GM13976 (cell line): ENCODE measurements at regions not wholly inside any gene's neighbourhood (a gene's known extent, or its start where the extent isn't known, plus 50 kb on each side); places are given as distances from the start of the nearest gene placed in this dataset.

Experiments used
- DNase-seq: peaks from one replicate; pipeline ENCODE4 v3.0.0; 2012; ENCODE audit warnings: low spot score
- in situ Hi-C: fragments of 300-500 bp; cut with MboI; formaldehyde crosslinking; loops from one replicate; pipeline ENCODE4 v1.12.0; 2022; ENCODE audit warnings: low sequenced_read_pairs, mixed read lengths, inconsistent platforms; ENCODE audit not compliant: unreplicated experiment
- TF ChIP-seq, protein P1 (sequence below): IDR thresholded peaks from 2 replicates; pipeline ENCODE4 v1.5.1; 2012; ENCODE audit warnings: borderline replicate concordance, mild to moderate bottlenecking; ENCODE audit not compliant: insufficient read depth; ENCODE audit errors: extremely low read depth, missing control alignments, control extremely low read depth

DNA sequence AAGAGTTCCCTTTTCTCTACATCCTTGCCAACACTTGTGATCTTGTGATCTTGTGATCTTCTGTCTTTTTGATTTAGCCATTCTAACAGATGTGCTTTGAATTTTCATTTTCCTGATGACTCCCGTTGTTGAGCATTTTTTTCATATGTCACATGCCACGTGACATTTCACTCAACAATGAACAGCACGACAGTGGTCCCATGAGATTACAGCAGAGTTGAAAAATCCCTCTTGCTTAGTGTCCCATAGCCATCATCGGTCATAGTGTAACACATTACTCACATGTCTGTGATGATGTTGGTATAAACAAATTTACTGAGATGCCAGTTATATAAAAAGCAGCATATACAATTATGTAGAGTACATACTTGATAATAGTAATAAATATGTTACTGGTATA, 256.1 kb upstream of the OBI1 start:
- TF ChIP-seq, protein P1, sequence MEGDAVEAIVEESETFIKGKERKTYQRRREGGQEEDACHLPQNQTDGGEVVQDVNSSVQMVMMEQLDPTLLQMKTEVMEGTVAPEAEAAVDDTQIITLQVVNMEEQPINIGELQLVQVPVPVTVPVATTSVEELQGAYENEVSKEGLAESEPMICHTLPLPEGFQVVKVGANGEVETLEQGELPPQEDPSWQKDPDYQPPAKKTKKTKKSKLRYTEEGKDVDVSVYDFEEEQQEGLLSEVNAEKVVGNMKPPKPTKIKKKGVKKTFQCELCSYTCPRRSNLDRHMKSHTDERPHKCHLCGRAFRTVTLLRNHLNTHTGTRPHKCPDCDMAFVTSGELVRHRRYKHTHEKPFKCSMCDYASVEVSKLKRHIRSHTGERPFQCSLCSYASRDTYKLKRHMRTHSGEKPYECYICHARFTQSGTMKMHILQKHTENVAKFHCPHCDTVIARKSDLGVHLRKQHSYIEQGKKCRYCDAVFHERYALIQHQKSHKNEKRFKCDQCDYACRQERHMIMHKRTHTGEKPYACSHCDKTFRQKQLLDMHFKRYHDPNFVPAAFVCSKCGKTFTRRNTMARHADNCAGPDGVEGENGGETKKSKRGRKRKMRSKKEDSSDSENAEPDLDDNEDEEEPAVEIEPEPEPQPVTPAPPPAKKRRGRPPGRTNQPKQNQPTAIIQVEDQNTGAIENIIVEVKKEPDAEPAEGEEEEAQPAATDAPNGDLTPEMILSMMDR, result no peak
- in situ Hi-C loops, result no loop called here
- no peak for DNase-seq

DNA sequence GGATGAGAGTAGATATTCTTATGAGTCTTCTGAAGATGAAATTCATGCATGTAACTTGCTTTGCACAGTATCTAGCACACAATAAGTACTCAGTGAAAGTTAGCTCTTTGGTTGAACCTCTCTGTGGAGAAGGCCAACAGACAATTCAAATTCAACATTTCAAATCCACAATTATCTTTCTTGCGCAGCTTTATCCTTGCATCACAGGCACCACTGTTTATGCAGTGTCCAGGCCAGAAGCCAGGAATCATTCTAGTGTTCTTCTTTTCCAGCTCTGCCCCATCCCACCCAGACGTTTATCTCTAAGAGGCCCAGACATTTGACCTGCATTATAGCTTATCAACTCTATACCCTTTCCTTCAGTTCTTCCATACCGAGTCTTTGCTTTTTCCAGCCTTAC, 254.7 kb upstream of the OBI1 start:
- in situ Hi-C loops, result no loop called here
- TF ChIP-seq, protein P1, result no peak
- DNase-seq, result no peak

DNA sequence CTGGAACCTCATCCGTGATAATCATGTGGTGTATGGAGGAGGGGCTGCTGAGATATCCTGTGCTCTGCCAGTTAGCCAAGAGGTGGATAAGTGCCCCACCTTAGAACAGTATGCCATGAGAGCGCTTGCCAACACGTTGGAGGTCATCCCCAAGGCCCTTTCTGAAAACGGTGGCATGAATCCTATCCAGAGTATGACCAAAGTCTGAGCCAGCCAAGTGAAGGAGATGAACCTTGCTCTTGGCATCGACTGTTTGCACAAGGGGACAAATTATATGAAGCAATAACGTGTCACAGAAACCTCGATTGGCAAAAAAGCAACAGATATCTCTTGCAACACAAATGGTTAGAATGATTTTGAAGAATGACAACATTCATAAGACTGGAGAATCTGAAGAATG, 251.2 kb upstream of the OBI1 start:
- TF ChIP-seq, protein P1, result no peak
- in situ Hi-C loops, result no loop called here
- DNase-seq, result no peak

DNA sequence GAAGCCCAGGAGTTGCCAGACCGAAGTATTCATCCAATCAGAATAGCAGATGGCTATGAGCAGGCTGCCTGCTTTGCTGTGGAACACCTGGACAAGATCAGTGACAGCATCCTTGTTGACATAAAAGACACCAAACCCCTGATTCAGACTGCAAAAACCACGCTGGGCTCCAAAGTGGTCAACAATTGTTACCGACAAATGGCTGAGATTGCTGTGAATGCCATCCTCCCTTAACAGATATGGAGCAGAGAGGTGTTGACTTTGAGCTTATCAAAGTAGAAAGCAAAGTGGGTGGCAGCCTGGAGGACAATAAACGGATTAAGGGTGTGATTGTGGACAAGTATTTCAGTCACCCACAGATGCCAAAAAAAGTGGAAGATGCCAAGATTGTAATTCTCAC, 250.3 kb upstream of the OBI1 start:
- in situ Hi-C loops, result no loop called here
- TF ChIP-seq, protein P1, result no peak
- no peak for DNase-seq

DNA sequence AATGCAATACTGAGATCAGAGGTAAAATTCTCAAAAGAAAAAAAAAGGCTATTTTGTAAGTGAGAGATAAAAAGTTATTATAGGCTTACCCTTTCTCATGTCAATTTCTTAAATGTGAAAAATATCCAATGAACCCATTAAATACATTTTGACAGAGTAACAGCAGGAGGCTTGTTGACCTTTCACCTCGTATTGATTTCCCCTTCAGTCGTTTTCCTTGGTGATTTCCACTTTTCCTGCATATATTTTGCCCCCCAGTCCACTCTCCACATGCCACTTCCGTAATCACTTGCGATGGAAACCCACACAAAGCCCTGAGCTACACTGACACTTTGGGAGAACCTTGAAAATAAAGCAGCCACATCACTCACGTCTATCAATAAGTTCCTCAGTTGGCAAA, 248.1 kb upstream of the OBI1 start:
- TF ChIP-seq, protein P1, result no peak
- DNase-seq, result no peak
- in situ Hi-C loops, result no loop called here

DNA sequence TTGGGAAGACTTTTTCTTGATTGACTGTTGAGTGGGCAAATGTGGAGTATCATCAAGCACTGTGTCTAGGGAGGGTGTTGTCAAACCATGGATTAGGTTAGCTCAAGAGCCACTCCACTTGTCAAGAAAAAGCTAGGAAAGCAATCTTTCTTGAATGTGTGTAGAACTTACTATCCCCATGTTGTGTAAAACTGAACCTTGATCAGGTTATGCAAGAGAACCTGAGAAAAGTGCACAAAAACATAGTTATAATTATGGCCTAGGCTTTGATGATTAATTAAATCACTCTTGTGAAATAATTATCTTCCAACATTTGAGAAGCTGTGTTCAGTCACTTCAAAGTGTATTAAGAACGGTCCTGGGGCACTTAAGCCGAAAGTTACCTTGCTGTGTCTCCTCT, 238.2 kb upstream of the OBI1 start:
- in situ Hi-C loops, result no loop called here
- DNase-seq, result no peak
- TF ChIP-seq, protein P1, result no peak

DNA sequence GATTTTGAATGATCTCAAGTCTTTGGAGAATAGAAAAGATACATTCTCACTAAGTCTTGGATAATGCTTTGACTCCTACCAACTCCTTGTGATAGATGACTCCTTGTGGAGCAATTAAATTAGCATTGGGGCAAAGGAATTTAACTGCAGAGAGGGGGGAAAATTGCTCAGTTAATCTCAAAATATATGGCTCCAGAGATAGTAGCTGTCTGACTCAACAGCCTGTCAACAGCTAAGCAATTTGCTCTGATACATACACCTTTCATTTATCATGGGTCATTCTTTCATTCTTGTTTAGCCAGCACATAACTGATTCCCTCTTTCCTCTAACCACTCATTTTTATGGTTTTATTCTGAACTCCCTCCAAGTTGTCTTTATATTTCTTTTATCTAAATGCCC, 225.6 kb upstream of the OBI1 start:
- TF ChIP-seq, protein P1, result no peak
- in situ Hi-C loops, result no loop called here
- DNase-seq, result no peak
